ENCODE measurements at regions not wholly inside any gene's neighbourhood (a gene's known extent, or its start where the extent isn't known, plus 50 kb on each side); places are given as distances from the start of the nearest gene placed in this dataset.

- no peak overlapping the region for H3K4me3 Mint-ChIP-seq
- H3K27me3 Mint-ChIP-seq (ENCODE audit: low read depth in 3 of 3), result peaks cover 0 to 2% (median 0%) of the 10 kb centered on the region in 3 donors
- H3K4me1 Mint-ChIP-seq, result no peaks in the 10 kb centered on the region
- H3K9me3 Mint-ChIP-seq, result peaks cover 3 to 12% (median 4%) of the 10 kb centered on the region in 6 donors
- H3K36me3 Mint-ChIP-seq, result no peaks in the 10 kb centered on the region
- DNase-seq, result no peak
- H3K27ac Mint-ChIP-seq, result no peak overlapping the region
These were observed 248.3 kb upstream of the CLEC14A start for GRCh38 chr14:38504175-38504574.

- Mint-ChIP-seq H3K27me3 (ENCODE audit: low read depth in 3 of 3) (peaks cover 0 to 2% (median 0%) of the 10 kb centered on the region in 3 donors), H3K27ac (no peak overlapping the region), H3K4me1 (no peaks in the 10 kb centered on the region), H3K4me3 (no peak overlapping the region), H3K36me3 (no peaks in the 10 kb centered on the region), H3K9me3 (peaks cover 4 to 17% (median 8%) of the 10 kb centered on the region in 6 donors)
- DNase-seq, result no peak
These were observed 246.3 kb upstream of the CLEC14A start for GRCh38 chr14:38502239-38502638.

- Mint-ChIP-seq H3K27me3 (ENCODE audit: low read depth in 3 of 3) (peaks cover 0 to 2% (median 0%) of the 10 kb centered on the region in 3 donors), H3K4me3 (no peak overlapping the region), H3K27ac (no peak overlapping the region), H3K4me1 (no peaks in the 10 kb centered on the region), H3K9me3 (peaks cover 4 to 25% (median 10%) of the 10 kb centered on the region in 6 donors), H3K36me3 (no peaks in the 10 kb centered on the region)
- DNase-seq, result no peak
These were observed 244.2 kb upstream of the CLEC14A start for GRCh38 chr14:38500125-38500524.

- no peak overlapping the region for H3K27ac Mint-ChIP-seq
- peaks cover 10 to 39% (median 17%) of the 10 kb centered on the region in 6 donors for H3K9me3 Mint-ChIP-seq
- H3K27me3 Mint-ChIP-seq (ENCODE audit: low read depth in 3 of 3), result peaks cover 0 to 2% (median 0%) of the 10 kb centered on the region in 3 donors
- no peaks in the 10 kb centered on the region for H3K4me1 Mint-ChIP-seq
- H3K36me3 Mint-ChIP-seq, result no peaks in the 10 kb centered on the region
- no peak overlapping the region for H3K4me3 Mint-ChIP-seq
- no peak for DNase-seq
These were observed 240.2 kb upstream of the CLEC14A start for GRCh38 chr14:38496092-38496491.

- H3K27ac Mint-ChIP-seq, result no peak overlapping the region
- H3K4me3 Mint-ChIP-seq, result no peak overlapping the region
- no peak for DNase-seq
- no peaks in the 10 kb centered on the region for H3K36me3 Mint-ChIP-seq
- H3K9me3 Mint-ChIP-seq, result peaks cover 5 to 19% (median 12%) of the 10 kb centered on the region in 6 donors
- no peaks in the 10 kb centered on the region for H3K4me1 Mint-ChIP-seq
- H3K27me3 Mint-ChIP-seq (ENCODE audit: low read depth in 3 of 3), result no peaks in the 10 kb centered on the region
These were observed 234.4 kb upstream of the CLEC14A start for GRCh38 chr14:38490273-38490672.

- H3K27ac Mint-ChIP-seq, result no peak overlapping the region
- H3K36me3 Mint-ChIP-seq, result no peaks in the 10 kb centered on the region
These were observed 229.1 kb upstream of the CLEC14A start for GRCh38 chr14:38485026-38485425.

GRCh38 chr14:38481952-38482678 lies 226.2 kb upstream of the CLEC14A start:
- Mint-ChIP-seq H3K27ac (no peak overlapping the region), H3K27me3 (ENCODE audit: low read depth in 3 of 3) (no peaks in the 10 kb centered on the region), H3K9me3 (peaks cover 7 to 34% (median 12%) of the 10 kb centered on the region in 6 donors), H3K4me1 (no peaks in the 10 kb centered on the region), H3K36me3 (peaks cover 0 to 7% (median 0%) of the 10 kb centered on the region in 3 donors), H3K4me3 (no peak overlapping the region)
- no peak for DNase-seq

More at GRCh38 chr14:38485026-38485425, 229.1 kb upstream of the CLEC14A start:
- Mint-ChIP-seq H3K4me3 (no peak overlapping the region), H3K27me3 (ENCODE audit: low read depth in 3 of 3) (no peaks in the 10 kb centered on the region), H3K9me3 (peaks cover 0 to 21% (median 5%) of the 10 kb centered on the region in 6 donors), H3K4me1 (no peaks in the 10 kb centered on the region)
- DNase-seq, result no peak

- Mint-ChIP-seq H3K27me3 (ENCODE audit: low read depth in 3 of 3) (no peaks in the 10 kb centered on the region), H3K36me3 (no peaks in the 10 kb centered on the region), H3K9me3 (peaks cover 5 to 46% (median 15%) of the 10 kb centered on the region in 6 donors), H3K27ac (no peak overlapping the region), H3K4me3 (no peak overlapping the region), H3K4me1 (no peaks in the 10 kb centered on the region)
- no peak for DNase-seq
These were observed 213.3 kb upstream of the CLEC14A start for GRCh38 chr14:38469156-38469555.

GRCh38 chr14:38442208-38442607 lies 186.3 kb upstream of the CLEC14A start:
- H3K36me3 Mint-ChIP-seq, result no peaks in the 10 kb centered on the region
- H3K27ac Mint-ChIP-seq, result no peak overlapping the region
- H3K27me3 Mint-ChIP-seq (ENCODE audit: low read depth in 3 of 3), result peaks cover 0 to 2% (median 0%) of the 10 kb centered on the region in 3 donors
- no peak overlapping the region for H3K4me3 Mint-ChIP-seq
- no peak for DNase-seq
- H3K9me3 Mint-ChIP-seq, result peaks cover 1 to 36% (median 12%) of the 10 kb centered on the region in 6 donors
- no peaks in the 10 kb centered on the region for H3K4me1 Mint-ChIP-seq

- H3K4me3 Mint-ChIP-seq, result no peak overlapping the region
- no peaks in the 10 kb centered on the region for H3K36me3 Mint-ChIP-seq
- peaks cover 0 to 16% (median 2%) of the 10 kb centered on the region in 6 donors for H3K9me3 Mint-ChIP-seq
- H3K27me3 Mint-ChIP-seq (ENCODE audit: low read depth in 3 of 3), result peaks cover 0 to 3% (median 0%) of the 10 kb centered on the region in 3 donors
- H3K27ac Mint-ChIP-seq, result no peak overlapping the region
- DNase-seq, result no peak
- no peaks in the 10 kb centered on the region for H3K4me1 Mint-ChIP-seq
These were observed 176.3 kb upstream of the CLEC14A start for GRCh38 chr14:38432186-38432585.

GRCh38 chr14:38431156-38431555 lies 175.3 kb upstream of the CLEC14A start:
- H3K27me3 Mint-ChIP-seq (ENCODE audit: low read depth in 3 of 3), result no peaks in the 10 kb centered on the region
- H3K4me3 Mint-ChIP-seq, result no peak overlapping the region
- no peaks in the 10 kb centered on the region for H3K36me3 Mint-ChIP-seq
- H3K4me1 Mint-ChIP-seq, result no peaks in the 10 kb centered on the region
- peaks cover 0 to 24% (median 4%) of the 10 kb centered on the region in 6 donors for H3K9me3 Mint-ChIP-seq
- no peak overlapping the region for H3K27ac Mint-ChIP-seq
- no peak for DNase-seq

- Mint-ChIP-seq H3K9me3 (peaks cover 0 to 28% (median 6%) of the 10 kb centered on the region in 6 donors), H3K27ac (no peak overlapping the region), H3K4me3 (no peak overlapping the region), H3K4me1 (no peaks in the 10 kb centered on the region), H3K36me3 (no peaks in the 10 kb centered on the region), H3K27me3 (ENCODE audit: low read depth in 3 of 3) (peaks cover 0 to 2% (median 0%) of the 10 kb centered on the region in 3 donors)
- no peak for DNase-seq
These were observed 174.6 kb upstream of the CLEC14A start for GRCh38 chr14:38430522-38430921.

- peaks cover 8 to 55% (median 18%) of the 10 kb centered on the region in 6 donors for H3K9me3 Mint-ChIP-seq
- no peak overlapping the region for H3K27ac Mint-ChIP-seq
- H3K36me3 Mint-ChIP-seq, result peaks cover 0 to 6% (median 0%) of the 10 kb centered on the region in 3 donors
- H3K4me1 Mint-ChIP-seq, result no peaks in the 10 kb centered on the region
- no peak overlapping the region for H3K4me3 Mint-ChIP-seq
- H3K27me3 Mint-ChIP-seq (ENCODE audit: low read depth in 3 of 3), result peaks cover 0 to 4% (median 0%) of the 10 kb centered on the region in 3 donors
- no peak for DNase-seq
These were observed 169.6 kb upstream of the CLEC14A start for GRCh38 chr14:38425324-38425976.

- H3K27ac Mint-ChIP-seq, result no peak overlapping the region
- peaks cover 0 to 3% (median 0%) of the 10 kb centered on the region in 3 donors for H3K27me3 Mint-ChIP-seq (ENCODE audit: low read depth in 3 of 3)
- H3K4me1 Mint-ChIP-seq, result no peaks in the 10 kb centered on the region
- H3K36me3 Mint-ChIP-seq, result peaks cover 0 to 6% (median 0%) of the 10 kb centered on the region in 3 donors
- H3K9me3 Mint-ChIP-seq, result peaks cover 8 to 29% (median 14%) of the 10 kb centered on the region in 6 donors
- no peak overlapping the region for H3K4me3 Mint-ChIP-seq
- DNase-seq, result no peak
These were observed 164.2 kb upstream of the CLEC14A start for GRCh38 chr14:38420048-38420447.

All from immature natural killer cell (primary cell).